HepG2 (cell line): ENCODE measurements at regions not wholly inside any gene's neighbourhood (a gene's known extent, or its start where the extent isn't known, plus 50 kb on each side); places are given as distances from the start of the nearest gene placed in this dataset.

Experiments
- CCAR2 ChIP-seq: fragments of 200-400 bp; formaldehyde crosslinking; optimal IDR thresholded peaks from 2 replicates; pipeline ENCODE3; 2018; ENCODE audit warnings: low read depth, mild to moderate bottlenecking, low read length, moderate library complexity
- CTCF ChIP-seq: sonication (generic); formaldehyde crosslinking; IDR thresholded peaks from 2 replicates; pipeline ENCODE4 v1.5.0; 2020; ENCODE audit warnings: mild to moderate bottlenecking, missing genetic modification reagents, moderate library complexity
- EEA1 ChIP-seq: sonication (generic); formaldehyde crosslinking; IDR thresholded peaks from 2 replicates; pipeline ENCODE4 v1.5.1; 2020; ENCODE audit warnings: mild to moderate bottlenecking, missing genetic modification reagents, borderline replicate concordance
- EP300 ChIP-seq, 3 experiments: sonication (generic) in 1 of 3; formaldehyde crosslinking in 1 of 3; IDR thresholded peaks; 2 replicates each; pipeline versions ENCODE4 v1.5.1 to v1.6.1; 2011 to 2020; ENCODE audit warnings: low read depth in 2 of 3, low read length in 2 of 3, borderline replicate concordance in 1 of 3, improper control_type of control experiment in 1 of 3, mild to moderate bottlenecking in 1 of 3, missing genetic modification reagents in 1 of 3, moderate library complexity in 1 of 3
- FOXA3 ChIP-seq: IDR thresholded peaks from 2 replicates; pipeline ENCODE4 v1.6.1; 2016; ENCODE audit warnings: missing genetic modification reagents, missing compliant biosample characterization
- FOXO1 ChIP-seq: sonication (generic); formaldehyde crosslinking; IDR thresholded peaks from 2 replicates; pipeline ENCODE4 v1.4.0; 2020; ENCODE audit warnings: missing genetic modification reagents
- HES4 ChIP-seq: sonication (generic); formaldehyde crosslinking; IDR thresholded peaks from 2 replicates; pipeline ENCODE4 v1.9.0; 2021; ENCODE audit warnings: mild to moderate bottlenecking, missing genetic modification reagents, borderline replicate concordance
- HMG20A ChIP-seq: IDR thresholded peaks from 2 replicates; pipeline ENCODE4 v1.6.1; 2016; ENCODE audit warnings: borderline replicate concordance
- IRF2 ChIP-seq: IDR thresholded peaks from 2 replicates; pipeline ENCODE4 v1.6.1; 2018; ENCODE audit warnings: missing genetic modification reagents, missing compliant biosample characterization
- KDM2A ChIP-seq: sonication (generic); formaldehyde crosslinking; IDR thresholded peaks from 2 replicates; pipeline ENCODE4 v1.4.0; 2020; ENCODE audit warnings: low read depth, missing genetic modification reagents, borderline replicate concordance
- NFYC ChIP-seq: IDR thresholded peaks from 2 replicates; pipeline ENCODE4 v1.6.1; 2016; ENCODE audit warnings: missing genetic modification reagents, missing compliant biosample characterization
- SAP130 ChIP-seq: IDR thresholded peaks from 2 replicates; pipeline ENCODE4 v1.6.1; 2016; ENCODE audit warnings: low read depth
- SMAD3 ChIP-seq: sonication (generic); formaldehyde crosslinking; IDR thresholded peaks from 2 replicates; pipeline ENCODE4 v1.4.0; 2020; ENCODE audit warnings: missing genetic modification reagents
- SMC3 ChIP-seq: IDR thresholded peaks from 2 replicates; pipeline ENCODE4 v1.6.1; 2011; ENCODE audit warnings: low read length, improper control_type of control experiment
- XRCC5 ChIP-seq: fragments of 200-400 bp; formaldehyde crosslinking; optimal IDR thresholded peaks from 2 replicates; pipeline ENCODE3; 2017; ENCODE audit warnings: mild to moderate bottlenecking, low read length
- ZBTB20 ChIP-seq: sonication (generic); formaldehyde crosslinking; IDR thresholded peaks from 2 replicates; pipeline ENCODE4 v1.8.1; 2023; ENCODE audit warnings: missing genetic modification reagents, low read depth, mild to moderate bottlenecking, borderline replicate concordance
- ZNF501 ChIP-seq: sonication (generic); formaldehyde crosslinking; IDR thresholded peaks from 2 replicates; pipeline ENCODE4 v1.5.1; 2020; ENCODE audit warnings: mild to moderate bottlenecking, moderate library complexity, missing genetic modification reagents
- ZNF503 ChIP-seq: sonication (generic); formaldehyde crosslinking; IDR thresholded peaks from 2 replicates; pipeline ENCODE4 v1.4.0; 2020; ENCODE audit warnings: missing genetic modification reagents
- ZNF678 ChIP-seq: sonication (generic); formaldehyde crosslinking; IDR thresholded peaks from 2 replicates; pipeline ENCODE4 v1.4.0; 2020; ENCODE audit warnings: mild to moderate bottlenecking, missing genetic modification reagents
- ZNF687 ChIP-seq: sonication (generic); formaldehyde crosslinking; IDR thresholded peaks from 2 replicates; pipeline ENCODE4 v1.5.1; 2020; ENCODE audit warnings: mild to moderate bottlenecking, missing genetic modification reagents, moderate library complexity
- ZNF749 ChIP-seq: sonication (generic); formaldehyde crosslinking; IDR thresholded peaks from 2 replicates; pipeline ENCODE4 v1.8.0; 2022; ENCODE audit warnings: mild to moderate bottlenecking, missing genetic modification reagents, moderate library complexity, borderline replicate concordance

GRCh38 chr2:16756831-16757644 lies 91.4 kb upstream of the CYRIA start (continued):
- no peak for TF ChIP-seq CCAR2
- TF ChIP-seq EP300 (IDR thresholded peaks at IDR 0.05; ENCODE audit: low read depth in 2 of 2, low read length in 2 of 2), result no peak
- TF ChIP-seq EP300 (CRISPR knock-in tag; IDR thresholded peaks at IDR 0.05; ENCODE audit: borderline replicate concordance), result no peak
- no peak for TF ChIP-seq FOXO1 (CRISPR knock-in tag)
- TF ChIP-seq KDM2A, result peak; percentile 63; the same call in 1 of the 2 replicates
- peak; percentile 94 for TF ChIP-seq SMC3
- no peak for TF ChIP-seq ZNF678 (CRISPR knock-in tag)
- TF ChIP-seq SMAD3 (CRISPR knock-in tag), result 0 out of 2 replicates have a peak, but pooled peaks have one; percentile 55
- peak; percentile 72 for TF ChIP-seq XRCC5
- no peak for TF ChIP-seq EEA1 (CRISPR knock-in tag)
- TF ChIP-seq HES4, result no peak
- TF ChIP-seq NFYC (CRISPR knock-in tag), result no peak
- no peak for TF ChIP-seq SAP130 (CRISPR knock-in tag)
- TF ChIP-seq FOXA3 (CRISPR knock-in tag), result peak; percentile 28; the same call in 1 of the 2 replicates
- peak; percentile 98 for TF ChIP-seq CTCF (CRISPR knock-in tag)
- TF ChIP-seq IRF2 (CRISPR knock-in tag), result 0 out of 2 replicates have a peak, but pooled peaks have one; percentile 34
- no peak for TF ChIP-seq ZBTB20 (CRISPR knock-in tag)
- TF ChIP-seq ZNF503, result no peak
- TF ChIP-seq ZNF749 (CRISPR knock-in tag), result no peak
- TF ChIP-seq ZNF687 (CRISPR knock-in tag), result no peak
- TF ChIP-seq ZNF501 (CRISPR knock-in tag), result 0 out of 2 replicates have a peak, but pooled peaks have one; percentile 35
- TF ChIP-seq HMG20A (CRISPR knock-in tag), result peak; percentile 24; the same call in 1 of the 2 replicates
